ENCODE measurements at regions not wholly inside any gene's neighbourhood (a gene's known extent, or its start where the extent isn't known, plus 50 kb on each side); places are given as distances from the start of the nearest gene placed in this dataset.

GRCh38 chr1:83673312-83673711, 325.6 kb downstream of the TTLL7 start:
- DNase-seq (ENCODE audit: low read depth in 2 of 2) = no peak

GRCh38 chr1:83671586-83671985, 327.3 kb downstream of the TTLL7 start:
- DNase-seq (ENCODE audit: low read depth in 2 of 2) = no peak

- no peak for DNase-seq (ENCODE audit: low read depth in 2 of 2)
Observed at GRCh38 chr1:83670909-83671565, 327.9 kb downstream of the TTLL7 start.

- DNase-seq (ENCODE audit: low read depth in 2 of 2) = no peak
Observed at GRCh38 chr1:83641796-83642443, 357.0 kb downstream of the TTLL7 start.

- no peak for DNase-seq (ENCODE audit: low read depth in 2 of 2)
Observed at GRCh38 chr1:83641206-83641658, 357.7 kb downstream of the TTLL7 start.

GRCh38 chr1:83639785-83640184, 359.1 kb downstream of the TTLL7 start:
- no peak for DNase-seq (ENCODE audit: low read depth in 2 of 2)

- DNase-seq (ENCODE audit: low read depth in 2 of 2) = no peak
Observed at GRCh38 chr1:83637586-83637985, 361.3 kb downstream of the TTLL7 start.

- no peak for DNase-seq (ENCODE audit: low read depth in 2 of 2)
Observed at GRCh38 chr1:83637009-83637408, 361.9 kb downstream of the TTLL7 start.

GRCh38 chr1:83632906-83633305, 366.0 kb downstream of the TTLL7 start:
- DNase-seq (ENCODE audit: low read depth in 2 of 2) = peak in 1 of 2 experiments; percentile 13

- DNase-seq (ENCODE audit: low read depth in 2 of 2) = no peak
Observed at GRCh38 chr1:83631851-83632250, 367.1 kb downstream of the TTLL7 start.

GRCh38 chr1:83627045-83627444, 371.9 kb downstream of the TTLL7 start:
- DNase-seq (ENCODE audit: low read depth in 2 of 2) = no peak

- DNase-seq (ENCODE audit: low read depth in 2 of 2) = no peak
Observed at GRCh38 chr1:83626603-83627002, 372.3 kb downstream of the TTLL7 start.

GRCh38 chr1:83625646-83626045, 373.3 kb downstream of the TTLL7 start:
- DNase-seq (ENCODE audit: low read depth in 2 of 2) = no peak

- DNase-seq (ENCODE audit: low read depth in 2 of 2) = no peak
Observed at GRCh38 chr1:83620016-83620415, 378.9 kb downstream of the TTLL7 start.

GRCh38 chr1:83619170-83619896, 379.6 kb downstream of the TTLL7 start:
- DNase-seq (ENCODE audit: low read depth in 2 of 2) = no peak

- no peak for DNase-seq (ENCODE audit: low read depth in 2 of 2)
Observed at GRCh38 chr1:83617883-83618282, 381.0 kb downstream of the TTLL7 start.

- no peak for DNase-seq (ENCODE audit: low read depth in 2 of 2)
Observed at GRCh38 chr1:83615370-83615769, 383.6 kb downstream of the TTLL7 start.

GRCh38 chr1:83606416-83606955, 392.4 kb downstream of the TTLL7 start:
- DNase-seq (ENCODE audit: low read depth in 2 of 2) = no peak

- no peak for DNase-seq (ENCODE audit: low read depth in 2 of 2)
Observed at GRCh38 chr1:83596331-83596730, 402.6 kb downstream of the TTLL7 start.

- no peak for DNase-seq (ENCODE audit: low read depth in 2 of 2)
Observed at GRCh38 chr1:83593073-83593472, 405.9 kb downstream of the TTLL7 start.

GRCh38 chr1:83588140-83588539, 410.8 kb downstream of the TTLL7 start:
- DNase-seq (ENCODE audit: low read depth in 2 of 2) = no peak

GRCh38 chr1:83583351-83584014, 415.4 kb downstream of the TTLL7 start:
- DNase-seq (ENCODE audit: low read depth in 2 of 2) = no peak
